ENCODE measurements at regions not wholly inside any gene's neighbourhood (a gene's known extent, or its start where the extent isn't known, plus 50 kb on each side); places are given as distances from the start of the nearest gene placed in this dataset.

DNA sequence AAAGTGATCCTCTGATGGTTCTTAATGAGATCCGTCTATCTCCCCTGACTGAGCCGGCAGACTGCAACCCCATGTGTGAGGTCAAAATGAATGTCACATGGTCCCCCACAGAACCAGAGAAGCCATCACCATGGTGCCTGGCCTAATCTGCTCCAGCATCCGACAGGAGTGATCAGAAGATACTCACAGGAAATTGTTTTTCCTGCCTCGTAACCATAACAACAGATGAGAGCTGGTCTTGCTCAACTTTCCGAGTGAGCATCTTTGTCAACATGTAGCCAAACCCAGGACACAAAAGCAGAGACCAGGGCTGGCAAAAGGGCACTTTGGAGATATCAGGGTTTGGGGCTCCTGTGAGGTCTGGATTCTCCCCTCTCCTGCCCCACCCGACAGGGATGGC lies 72.1 kb upstream of the C14orf180 start:
- no peak overlapping the region for H3K4me3 ChIP-seq (ENCODE audit: low read depth, low read length)
- TF ChIP-seq, protein P1, sequence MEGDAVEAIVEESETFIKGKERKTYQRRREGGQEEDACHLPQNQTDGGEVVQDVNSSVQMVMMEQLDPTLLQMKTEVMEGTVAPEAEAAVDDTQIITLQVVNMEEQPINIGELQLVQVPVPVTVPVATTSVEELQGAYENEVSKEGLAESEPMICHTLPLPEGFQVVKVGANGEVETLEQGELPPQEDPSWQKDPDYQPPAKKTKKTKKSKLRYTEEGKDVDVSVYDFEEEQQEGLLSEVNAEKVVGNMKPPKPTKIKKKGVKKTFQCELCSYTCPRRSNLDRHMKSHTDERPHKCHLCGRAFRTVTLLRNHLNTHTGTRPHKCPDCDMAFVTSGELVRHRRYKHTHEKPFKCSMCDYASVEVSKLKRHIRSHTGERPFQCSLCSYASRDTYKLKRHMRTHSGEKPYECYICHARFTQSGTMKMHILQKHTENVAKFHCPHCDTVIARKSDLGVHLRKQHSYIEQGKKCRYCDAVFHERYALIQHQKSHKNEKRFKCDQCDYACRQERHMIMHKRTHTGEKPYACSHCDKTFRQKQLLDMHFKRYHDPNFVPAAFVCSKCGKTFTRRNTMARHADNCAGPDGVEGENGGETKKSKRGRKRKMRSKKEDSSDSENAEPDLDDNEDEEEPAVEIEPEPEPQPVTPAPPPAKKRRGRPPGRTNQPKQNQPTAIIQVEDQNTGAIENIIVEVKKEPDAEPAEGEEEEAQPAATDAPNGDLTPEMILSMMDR (IDR thresholded peaks at IDR 0.05; ENCODE audit: low read depth, low read length, missing control alignments): no peak
- DNase-seq (ENCODE audit: low read depth): no peak

DNA sequence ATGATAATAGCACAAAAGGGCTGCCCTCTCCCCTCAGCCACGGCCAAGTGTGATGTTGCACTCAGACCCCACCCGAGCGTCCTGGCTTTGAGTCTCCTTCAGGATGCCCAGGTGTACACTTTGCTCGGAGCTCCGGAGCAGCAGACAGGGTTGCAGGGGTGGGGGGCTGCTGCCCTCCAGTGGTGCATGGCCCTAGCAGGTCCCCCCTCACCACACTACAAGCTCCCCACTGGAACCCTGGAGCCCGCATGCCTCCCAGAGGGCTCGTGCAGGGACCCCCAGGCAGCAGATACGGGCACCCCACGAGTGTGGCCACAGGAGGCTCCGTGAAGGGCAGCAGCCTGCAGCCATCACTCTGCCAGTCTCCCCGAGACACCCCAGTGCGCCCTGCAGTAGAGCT lies 69.9 kb upstream of the C14orf180 start:
- DNase-seq (ENCODE audit: low read depth): no peak
- TF ChIP-seq, protein P1 (IDR thresholded peaks at IDR 0.05; ENCODE audit: low read depth, low read length, missing control alignments): peak; percentile 8
- no peak overlapping the region for H3K4me3 ChIP-seq (ENCODE audit: low read depth, low read length)

DNA sequence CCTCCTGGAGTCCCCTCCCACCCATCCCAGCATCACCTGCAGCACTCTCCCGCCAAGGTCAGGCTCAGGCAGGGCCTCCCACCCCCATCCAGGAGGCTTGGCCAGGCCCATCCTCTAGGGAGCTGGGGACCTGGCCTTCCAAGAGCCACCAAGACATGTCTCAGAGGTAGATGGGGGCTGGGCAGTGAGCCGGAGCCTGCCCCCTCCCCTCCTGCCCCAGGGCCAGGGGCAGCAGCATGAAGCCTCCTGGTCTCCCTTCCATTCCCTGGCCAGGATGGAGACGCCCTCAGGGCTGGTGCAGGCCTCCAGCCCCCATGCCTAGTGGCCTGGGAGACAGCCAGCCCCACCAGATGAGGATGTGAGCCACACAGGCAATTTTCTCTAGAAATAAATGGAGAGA lies 69.3 kb upstream of the C14orf180 start:
- no peak overlapping the region for H3K4me3 ChIP-seq (ENCODE audit: low read depth, low read length)
- TF ChIP-seq, protein P1 (IDR thresholded peaks at IDR 0.05; ENCODE audit: low read depth, low read length, missing control alignments): no peak
- no peak for DNase-seq (ENCODE audit: low read depth)

DNA sequence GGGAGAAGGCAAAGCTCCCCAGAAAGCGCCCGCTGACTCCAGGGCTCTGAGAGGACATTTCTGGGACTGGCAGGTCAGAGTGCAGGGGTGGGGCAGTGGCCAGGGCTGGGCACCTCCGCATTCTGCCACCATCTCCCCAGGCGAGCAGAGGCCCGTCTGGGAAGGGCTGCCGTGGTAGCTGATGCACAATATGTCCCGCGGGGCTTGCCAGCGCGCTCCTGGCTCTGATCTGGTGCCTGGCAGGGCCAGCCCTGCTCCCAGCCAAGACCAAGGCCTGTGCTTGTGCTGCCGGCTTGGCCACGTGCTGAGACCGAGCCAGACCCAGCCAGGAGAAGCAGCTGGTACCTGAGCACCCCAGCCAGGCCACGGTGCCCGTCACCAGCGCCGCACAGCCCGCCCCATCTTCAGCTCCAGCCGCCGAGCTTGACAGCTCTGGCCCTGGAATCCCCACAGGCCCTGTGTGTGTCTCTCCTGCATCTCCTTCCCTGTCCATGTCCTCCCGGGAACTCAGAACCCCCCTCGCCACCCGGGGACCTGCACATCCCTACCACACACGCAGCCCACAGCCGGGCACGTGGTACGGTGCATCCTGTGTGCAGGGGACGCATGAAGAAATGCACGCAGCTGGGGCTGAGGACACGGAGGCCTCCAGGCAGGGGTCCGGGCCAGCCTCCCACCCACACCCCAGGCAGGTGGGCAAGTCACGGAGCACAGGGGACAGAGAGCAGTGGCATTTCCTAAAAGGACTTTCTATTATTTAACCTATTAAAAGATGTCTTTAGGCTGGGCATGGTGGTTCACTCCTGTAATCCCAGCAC lies 68.6 kb upstream of the C14orf180 start:
- no peak for DNase-seq (ENCODE audit: low read depth)
- H3K4me3 ChIP-seq (ENCODE audit: low read depth, low read length): no peak overlapping the region
- TF ChIP-seq, protein P1 (IDR thresholded peaks at IDR 0.05; ENCODE audit: low read depth, low read length, missing control alignments): no peak

DNA sequence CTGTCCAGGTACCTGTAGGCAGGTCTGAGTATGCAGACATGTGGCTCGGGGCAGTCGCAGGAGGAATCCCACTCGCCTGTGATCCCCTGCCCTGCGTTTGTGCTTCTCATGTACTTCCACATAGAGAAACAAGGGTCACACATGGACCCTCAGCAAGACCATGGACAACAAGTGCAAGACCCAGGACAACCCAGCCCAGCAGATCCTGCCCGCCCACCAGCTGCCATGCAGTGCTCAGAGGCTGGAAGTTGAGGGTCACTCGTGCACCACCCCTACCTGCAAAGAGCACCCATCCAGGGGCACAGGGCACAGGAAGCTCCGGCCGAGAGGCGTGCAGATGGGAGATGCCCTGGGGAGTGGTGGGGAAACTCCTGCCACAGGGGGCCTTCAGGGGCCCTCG lies 67.5 kb upstream of the C14orf180 start:
- TF ChIP-seq, protein P1 (IDR thresholded peaks at IDR 0.05; ENCODE audit: low read depth, low read length, missing control alignments): no peak
- H3K4me3 ChIP-seq (ENCODE audit: low read depth, low read length): no peak overlapping the region
- no peak for DNase-seq (ENCODE audit: low read depth)

DNA sequence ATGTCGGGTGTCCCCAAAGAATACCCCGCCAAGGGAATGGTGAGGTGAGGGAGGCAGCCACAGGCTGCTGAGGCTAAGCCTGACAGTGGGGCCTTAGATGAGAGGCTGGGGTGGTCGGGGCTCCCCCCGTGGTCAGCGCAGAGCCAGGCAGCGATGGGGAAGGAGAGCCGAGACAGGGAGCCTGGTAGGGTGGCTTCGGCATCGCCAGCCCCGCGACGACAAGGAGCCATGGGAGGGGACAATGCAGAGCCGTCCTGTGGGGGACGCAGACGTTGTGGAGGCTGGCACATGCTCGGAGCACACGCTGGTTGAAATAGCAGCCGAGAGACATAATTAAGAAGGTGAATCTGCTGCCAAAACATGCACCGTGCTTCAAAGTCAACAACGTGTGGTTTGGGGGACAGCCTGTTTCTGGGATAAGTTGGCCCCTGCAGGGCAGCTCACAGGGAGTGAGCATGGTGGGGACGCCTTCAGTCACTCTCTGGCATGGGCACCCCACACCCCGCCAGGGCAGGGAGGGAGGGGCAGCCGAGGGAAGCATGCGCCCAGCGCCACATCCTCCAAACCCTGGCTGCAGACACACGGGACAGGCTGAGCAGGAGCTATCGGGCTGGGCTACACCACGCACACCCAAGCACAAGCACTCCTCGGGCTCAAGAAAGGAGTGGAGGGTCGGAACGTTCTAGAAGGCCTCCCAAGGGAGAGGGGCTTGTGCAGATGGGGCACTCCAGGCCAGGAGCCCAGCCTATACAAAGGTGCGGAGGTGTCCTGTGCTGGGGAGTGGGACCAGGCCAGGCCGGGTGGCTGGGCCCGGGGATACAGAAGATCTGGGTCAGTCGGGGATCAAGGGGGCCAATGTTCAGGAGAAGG lies 66.6 kb upstream of the C14orf180 start:
- TF ChIP-seq, protein P1 (IDR thresholded peaks at IDR 0.05; ENCODE audit: low read depth, low read length, missing control alignments): no peak
- no peak overlapping the region for H3K4me3 ChIP-seq (ENCODE audit: low read depth, low read length)
- no peak for DNase-seq (ENCODE audit: low read depth)

Data from GM12864 (cell line).